Endothelial cell of umbilical vein (primary cell): ENCODE measurements at regions not wholly inside any gene's neighbourhood (a gene's known extent, or its start where the extent isn't known, plus 50 kb on each side); places are given as distances from the start of the nearest gene placed in this dataset.

Experiments used
- BruUV-seq: library from RNA; stranded (reverse); fragments of 400-500 nt; replicated peaks from 2 replicates; lab custom pipeline; 2021; lab: Mats Ljungman, UMichigan
- CTCF ChIA-PET: fragments of 300-600, 350-600 bp; sonication (Branson Sonifier 250); formaldehyde crosslinking; loops from one replicate; lab custom pipeline; 2021; ENCODE audit warnings: antibody characterized with exemption, inconsistent platforms; lab: Charles Lee
- POLR2A ChIA-PET: fragments of 300-600, 350-600 bp; sonication (Branson Sonifier 250); formaldehyde crosslinking; loops from one replicate; lab custom pipeline; 2021; ENCODE audit warnings: antibody characterized with exemption, inconsistent platforms; lab: Charles Lee
- DNase-seq: peaks from one replicate; pipeline ENCODE4 v3.0.0-alpha.2; 2011; ENCODE audit warnings: low read depth, low spot score
- FAIRE-seq: peaks from 2 replicates; lab custom pipeline; 2011; peaks lifted over from hg19 to GRCh38; lab: Jason Lieb, UNC
- H2AFZ ChIP-seq: 2 replicates; pipeline ENCODE4 v1.6.0; 2012; ENCODE audit warnings: low read depth, low read length, control low read depth, inconsistent platforms
- H3K27ac ChIP-seq: 2 replicates; pipeline ENCODE4 v1.5.1; 2011; ENCODE audit warnings: low read depth, mild to moderate bottlenecking, control low read depth, low read length, moderate library complexity; ENCODE audit not compliant: insufficient read depth
- H3K27me3 ChIP-seq, 2 experiments: 2 replicates each; pipeline versions ENCODE4 v1.6.0 to v1.6.1; 2011; ENCODE audit warnings: low read length in 2 of 2, mixed read lengths in 1 of 2; ENCODE audit not compliant: control insufficient read depth in 2 of 2, insufficient read depth in 2 of 2
- H3K36me3 ChIP-seq, 2 experiments: 2 replicates in 1 of 2; 3 replicates in 1 of 2; pipeline ENCODE4 v1.5.1; 2011; ENCODE audit warnings: low read length in 2 of 2, mild to moderate bottlenecking in 1 of 2, moderate library complexity in 1 of 2; ENCODE audit not compliant: control insufficient read depth in 2 of 2, insufficient read depth in 2 of 2; ENCODE audit errors: extremely low read depth in 1 of 2
- H3K4me1 ChIP-seq: 3 replicates; pipeline ENCODE4 v1.5.1; 2011; ENCODE audit warnings: mild to moderate bottlenecking, low read length; ENCODE audit not compliant: control insufficient read depth, insufficient read depth; ENCODE audit errors: extremely low read depth
- H3K4me2 ChIP-seq: 2 replicates; pipeline ENCODE4 v1.6.1; 2011; ENCODE audit warnings: low read length, control low read depth, mixed read lengths; ENCODE audit not compliant: insufficient read depth
- H3K4me3 ChIP-seq, 3 experiments: fragments of 200-600 bp in 1 of 3; sonication (generic), shearing (Covaris generic) in 1 of 3; replicated peaks in 1 of 3; 2 replicates each; pipeline ENCODE4 v1.5.1; 2011 to 2016; ENCODE audit warnings: control low read depth in 3 of 3, low read length in 3 of 3, mild to moderate bottlenecking in 2 of 3, inconsistent platforms in 1 of 3, low read depth in 1 of 3, moderate library complexity in 1 of 3; ENCODE audit not compliant: insufficient read depth in 1 of 3
- H3K79me2 ChIP-seq: 2 replicates; pipeline ENCODE4 v1.6.0; 2012; ENCODE audit warnings: low read length, inconsistent platforms; ENCODE audit not compliant: control insufficient read depth, insufficient read depth
- H3K9ac ChIP-seq: replicated peaks from 2 replicates; pipeline ENCODE3; 2011; ENCODE audit warnings: low read length, control low read depth; ENCODE audit not compliant: insufficient read depth; ENCODE audit errors: extremely low read depth
- H3K9me1 ChIP-seq: replicated peaks from 3 replicates; pipeline ENCODE4 v1.6.0; 2011; ENCODE audit warnings: mild to moderate bottlenecking, low read length; ENCODE audit not compliant: control insufficient read depth, insufficient read depth; ENCODE audit errors: extremely low read depth
- H3K9me3 ChIP-seq: replicated peaks from 2 replicates; pipeline ENCODE4 v1.5.1; 2012; ENCODE audit warnings: low read length, inconsistent platforms; ENCODE audit not compliant: control insufficient read depth, insufficient read depth
- H4K20me1 ChIP-seq: replicated peaks from 2 replicates; pipeline ENCODE3; 2011; ENCODE audit warnings: mild to moderate bottlenecking, low read length; ENCODE audit not compliant: control insufficient read depth, insufficient read depth; ENCODE audit errors: extremely low read depth
- CTCF ChIP-seq, 2 donors: IDR thresholded peaks; 1 replicate in 1 of 2; 2 replicates in 1 of 2; pipeline ENCODE4 v1.5.1; 2011; ENCODE audit warnings: low read length in 2 of 2, mild to moderate bottlenecking in 2 of 2, moderate library complexity in 2 of 2, control low read depth in 1 of 2, inconsistent platforms in 1 of 2, low read depth in 1 of 2; ENCODE audit not compliant: insufficient read depth in 1 of 2; ENCODE audit errors: extremely low read depth in 1 of 2
- EZH2 ChIP-seq: IDR thresholded peaks from 2 replicates; pipeline ENCODE4 v1.6.1; 2012; ENCODE audit warnings: borderline replicate concordance, low read depth, mild to moderate bottlenecking, moderate library complexity, low read length, inconsistent platforms; ENCODE audit not compliant: severe bottlenecking
- FOS ChIP-seq: IDR thresholded peaks from 2 replicates; pipeline ENCODE4 v1.6.1; 2011; ENCODE audit warnings: mild to moderate bottlenecking, low read length, moderate library complexity, borderline replicate concordance; ENCODE audit not compliant: insufficient read depth
- GATA2 ChIP-seq: IDR thresholded peaks from 2 replicates; pipeline ENCODE4 v1.7.0; 2011; ENCODE audit warnings: low read depth, mild to moderate bottlenecking, moderate library complexity, mixed read lengths, low read length; ENCODE audit not compliant: insufficient read length, insufficient read depth
- JUN ChIP-seq: IDR thresholded peaks from 2 replicates; pipeline ENCODE4 v1.6.1; 2011; ENCODE audit warnings: borderline replicate concordance, low read depth; ENCODE audit not compliant: insufficient read length, insufficient read depth
- MAX ChIP-seq: IDR thresholded peaks from 2 replicates; pipeline ENCODE4 v1.6.1; 2011; ENCODE audit not compliant: insufficient read depth, insufficient read length
- MYC ChIP-seq: IDR thresholded peaks from one replicate; pipeline ENCODE4 v1.6.1; 2011; ENCODE audit warnings: mild to moderate bottlenecking, low read depth, low read length
- POLR2A ChIP-seq: IDR thresholded peaks from 2 replicates; pipeline ENCODE4 v1.6.1; 2012; ENCODE audit warnings: low read depth, mild to moderate bottlenecking, control low read depth, low read length
- POLR2AphosphoS5 ChIP-seq: IDR thresholded peaks from 2 replicates; pipeline ENCODE4 v1.6.1; 2012; ENCODE audit warnings: low read depth, mild to moderate bottlenecking, control low read depth, low read length, moderate library complexity; ENCODE audit not compliant: insufficient read depth
- dilution Hi-C: fragments of 300-500 bp; cut with MboI; formaldehyde crosslinking; loops from one replicate; pipeline ENCODE4 v1.15.0; 2019; ENCODE audit warnings: low sequenced_read_pairs; ENCODE audit not compliant: extremely low pct_ligation_motif_present
- intact Hi-C: fragments of 100-400 bp; cut with micrococcal nuclease; formaldehyde crosslinking; loops from one replicate; pipeline ENCODE4 v1.10.0; 2022

GRCh38 chr22:26816726-26817125 lies 159.3 kb downstream of the MIAT start:
- CTCF ChIA-PET: no interaction called here
- dilution Hi-C loops (no loop called here), intact Hi-C loops (no loop called here)
- H3K27ac ChIP-seq: no peak overlapping the region
- no peak overlapping the region for H3K4me2 ChIP-seq
- H3K36me3 ChIP-seq: no peaks in the 10 kb centered on the region
- TF ChIP-seq FOS (no peak), EZH2 (no peak), CTCF (IDR thresholded peaks at IDR 0.05; ENCODE audit: extremely low read depth in 1 of 2, insufficient read depth in 1 of 2, low read depth in 1 of 2, low read length in 2 of 2) (no peak), MYC (no peak), POLR2A (no peak), MAX (no peak), JUN (no peak), POLR2AphosphoS5 (no peak), GATA2 (no peak)
- FAIRE-seq: no peak
- no peak overlapping the region for H3K4me3 ChIP-seq
- H3K79me2 ChIP-seq: no peaks in the 10 kb centered on the region
- DNase-seq: no peak
- H2AFZ ChIP-seq: no peak overlapping the region
- no peaks in the 10 kb centered on the region for H3K4me1 ChIP-seq
- H4K20me1 ChIP-seq: no peaks in the 10 kb centered on the region
- H3K9ac ChIP-seq: no peak overlapping the region
- no peaks in the 10 kb centered on the region for H3K9me1 ChIP-seq
- POLR2A ChIA-PET: no interaction called here
- H3K9me3 ChIP-seq: no peaks in the 10 kb centered on the region
- no TSS peak for BruUV-seq
- H3K27me3 ChIP-seq: no peaks in the 10 kb centered on the region
